GM12892 (cell line): ENCODE measurements at regions not wholly inside any gene's neighbourhood (a gene's known extent, or its start where the extent isn't known, plus 50 kb on each side); places are given as distances from the start of the nearest gene placed in this dataset.

Source experiments
- POLR2A ChIP-seq: IDR thresholded peaks from 2 replicates; pipeline ENCODE4 v1.6.1; 2011; ENCODE audit warnings: low read depth, low read length, control low read depth
- POLR2AphosphoS5 ChIP-seq: IDR thresholded peaks from 2 replicates; pipeline ENCODE4 v1.6.1; 2011; ENCODE audit warnings: low read depth, low read length, control low read depth
- TAF1 ChIP-seq: IDR thresholded peaks from 2 replicates; pipeline ENCODE4 v1.6.1; 2011; ENCODE audit warnings: low read depth, mild to moderate bottlenecking, control low read depth, low read length, borderline replicate concordance

DNA sequence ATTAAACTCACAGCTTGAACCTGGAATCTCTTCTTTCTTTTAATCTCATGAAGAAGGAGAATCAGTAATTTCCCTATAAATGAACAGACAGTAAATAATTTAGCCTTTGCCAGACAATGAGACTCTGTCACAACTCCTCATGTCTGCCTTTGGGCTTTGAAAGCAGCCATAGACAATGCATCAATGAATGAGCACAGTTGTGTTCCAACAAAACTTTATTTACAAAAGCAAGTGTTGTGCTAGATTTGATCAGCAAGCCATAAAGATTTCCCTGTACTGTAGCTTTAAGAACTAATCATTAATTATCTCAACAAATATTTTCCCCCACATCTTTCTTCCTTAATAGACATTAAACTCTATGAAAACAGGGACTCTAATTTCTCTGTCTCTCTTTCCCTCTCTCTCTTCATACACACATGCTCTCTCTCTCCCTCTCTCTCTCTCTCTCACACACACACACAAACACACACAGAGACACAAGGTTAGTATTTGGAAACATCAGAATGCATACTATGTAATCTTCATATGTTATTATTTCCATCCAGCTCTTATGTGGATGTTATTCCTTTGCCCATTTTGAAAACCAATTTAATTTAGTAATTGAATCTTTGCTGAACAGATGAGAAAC lies 1209.8 kb upstream of the CDH6 start:
- TF ChIP-seq POLR2A (no peak), POLR2AphosphoS5 (no peak), TAF1 (no peak)
